ENCODE measurements at regions not wholly inside any gene's neighbourhood (a gene's known extent, or its start where the extent isn't known, plus 50 kb on each side); places are given as distances from the start of the nearest gene placed in this dataset.

DNA sequence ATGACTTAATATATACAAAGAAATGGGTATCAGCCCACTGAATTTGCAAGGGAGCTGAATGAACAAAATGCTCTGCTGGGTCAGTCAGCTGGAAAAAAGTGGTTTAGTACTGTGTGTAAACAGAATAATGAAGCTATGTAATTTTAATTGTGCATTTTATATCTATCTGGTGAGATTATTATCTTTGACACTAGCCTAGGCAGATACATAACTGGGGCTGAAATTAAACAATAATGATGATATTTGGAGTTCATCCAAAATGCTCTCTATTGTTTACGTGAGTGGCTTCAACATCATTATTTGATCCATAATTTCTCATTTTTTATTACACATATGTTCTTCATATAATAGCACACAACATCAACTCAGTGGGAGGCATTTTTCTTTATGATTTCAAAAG, 208.5 kb upstream of the SNX7 start:
- Histone ChIP-seq H3K9me2 (ENCODE audit: insufficient read depth) (no peaks in the 10 kb centered on the region), H3K9me3 (ENCODE audit: low read depth) (no peaks in the 10 kb centered on the region), H2AFZ (no peak overlapping the region), H3K27me3 (replicated peaks; ENCODE audit: insufficient read depth) (no peaks in the 10 kb centered on the region), H4K20me1 (ENCODE audit: insufficient read depth) (no peaks in the 10 kb centered on the region), H3K27ac (no peak overlapping the region), H3K4me3 (no peak overlapping the region), H3K9ac (no peak overlapping the region), H3K4me2 (ENCODE audit: unreplicated experiment) (no peak overlapping the region), H3K79me2 (ENCODE audit: insufficient read depth) (no peaks in the 10 kb centered on the region), H3K4me1 (ENCODE audit: insufficient read depth) (no peaks in the 10 kb centered on the region), H3F3A (ENCODE audit: insufficient read depth) (no peaks in the 10 kb centered on the region), H3K36me3 (ENCODE audit: low read depth) (no peaks in the 10 kb centered on the region)
- TF ChIP-seq EZH2phosphoT487 (IDR thresholded peaks at IDR 0.05; ENCODE audit: insufficient read depth, low read depth), result no peak
- TF ChIP-seq EZH2 (IDR thresholded peaks at IDR 0.05; ENCODE audit: insufficient read depth, poor library complexity, severe bottlenecking), result no peak
- DNase-seq, result no peak
- in situ Hi-C loops (cut with MboI), result loop anchor here (25.0 kb wide), 1 partner anchor 1491 kb away; no protein-coding TSS in a partner anchor
- WGBS, 2 experiments (ENCODE audit: low coverage in 1 of 2, low lambda C conversion rate in 2 of 2, missing lambda C conversion rate in 2 of 2), result 80 to 83% methylated on average over 1 of the region's 1 CpG

DNA sequence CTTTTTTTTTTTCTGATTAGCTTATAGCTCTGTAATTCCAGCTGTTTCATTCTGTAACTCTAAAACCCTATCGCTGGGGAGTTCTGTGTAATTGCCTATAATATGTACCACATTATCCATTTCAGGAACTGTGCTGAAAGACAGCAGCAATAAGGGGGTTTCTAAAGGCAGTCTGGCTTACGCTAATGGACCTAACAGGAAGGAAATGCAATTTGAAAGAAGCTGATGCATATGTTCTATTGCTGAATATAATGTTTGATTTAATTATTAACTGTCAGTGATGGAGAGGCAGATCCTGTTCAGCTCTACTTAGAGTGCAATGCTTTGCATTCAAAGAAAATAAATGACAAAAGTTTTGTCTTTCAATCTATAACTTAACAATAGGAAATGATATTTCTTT, 209.4 kb upstream of the SNX7 start:
- Histone ChIP-seq H3K9me3 (ENCODE audit: low read depth) (peaks cover 4% of the 10 kb centered on the region), H3K27ac (no peak overlapping the region), H3K9me2 (ENCODE audit: insufficient read depth) (no peaks in the 10 kb centered on the region), H3K27me3 (replicated peaks; ENCODE audit: insufficient read depth) (no peaks in the 10 kb centered on the region), H2AFZ (no peak overlapping the region), H4K20me1 (ENCODE audit: insufficient read depth) (no peaks in the 10 kb centered on the region), H3F3A (ENCODE audit: insufficient read depth) (no peaks in the 10 kb centered on the region), H3K4me3 (no peak overlapping the region), H3K4me2 (ENCODE audit: unreplicated experiment) (no peak overlapping the region), H3K79me2 (ENCODE audit: insufficient read depth) (no peaks in the 10 kb centered on the region), H3K4me1 (ENCODE audit: insufficient read depth) (no peaks in the 10 kb centered on the region), H3K9ac (no peak overlapping the region), H3K36me3 (ENCODE audit: low read depth) (no peaks in the 10 kb centered on the region)
- DNase-seq, result no peak
- 68 to 74% methylated on average over 2 of the region's 2 CpGs for WGBS, 2 experiments (ENCODE audit: low coverage in 1 of 2, low lambda C conversion rate in 2 of 2, missing lambda C conversion rate in 2 of 2)
- in situ Hi-C loops (cut with MboI), result loop anchor here (25.0 kb wide), 1 partner anchor 1490 kb away; no protein-coding TSS in a partner anchor
- TF ChIP-seq EZH2 (IDR thresholded peaks at IDR 0.05; ENCODE audit: insufficient read depth, poor library complexity, severe bottlenecking) (no peak), EZH2phosphoT487 (IDR thresholded peaks at IDR 0.05; ENCODE audit: insufficient read depth, low read depth) (no peak)

DNA sequence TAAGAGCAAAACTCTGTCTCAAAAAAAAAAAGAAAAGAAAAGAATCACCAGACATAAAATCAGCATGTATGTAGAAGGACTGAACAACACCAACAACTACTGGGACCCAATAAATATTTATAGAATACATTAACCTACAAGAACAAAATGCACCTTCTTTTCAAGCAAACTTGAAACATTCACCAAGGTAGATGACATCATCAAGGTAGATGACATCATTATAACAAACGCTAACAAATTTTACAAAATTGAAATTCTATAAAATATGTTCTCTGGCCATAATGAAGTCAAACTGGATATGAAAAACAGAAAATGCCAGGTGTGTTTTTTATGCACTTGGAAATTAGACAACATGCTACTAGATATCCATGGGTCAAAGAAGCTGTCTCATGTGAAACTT, 220.2 kb upstream of the SNX7 start:
- no peak for TF ChIP-seq EZH2 (IDR thresholded peaks at IDR 0.05; ENCODE audit: insufficient read depth, poor library complexity, severe bottlenecking)
- TF ChIP-seq EZH2phosphoT487 (IDR thresholded peaks at IDR 0.05; ENCODE audit: insufficient read depth, low read depth), result no peak
- no peak for DNase-seq
- Histone ChIP-seq H3K36me3 (ENCODE audit: low read depth) (no peaks in the 10 kb centered on the region), H4K20me1 (ENCODE audit: insufficient read depth) (no peaks in the 10 kb centered on the region), H3K9me2 (ENCODE audit: insufficient read depth) (no peaks in the 10 kb centered on the region), H3K4me2 (ENCODE audit: unreplicated experiment) (no peak overlapping the region), H3K9ac (no peak overlapping the region), H3K27me3 (replicated peaks; ENCODE audit: insufficient read depth) (no peaks in the 10 kb centered on the region), H3K4me1 (ENCODE audit: insufficient read depth) (no peaks in the 10 kb centered on the region), H3K27ac (no peak overlapping the region), H3K79me2 (ENCODE audit: insufficient read depth) (no peaks in the 10 kb centered on the region), H3K9me3 (ENCODE audit: low read depth) (no peaks in the 10 kb centered on the region), H3F3A (ENCODE audit: insufficient read depth) (no peaks in the 10 kb centered on the region), H2AFZ (no peak overlapping the region), H3K4me3 (no peak overlapping the region)
- in situ Hi-C loops (cut with MboI), result no loop called here
- WGBS, 2 experiments (ENCODE audit: low coverage in 1 of 2, low lambda C conversion rate in 2 of 2, missing lambda C conversion rate in 2 of 2), result 59 to 61% methylated on average over 1 of the region's 1 CpG

DNA sequence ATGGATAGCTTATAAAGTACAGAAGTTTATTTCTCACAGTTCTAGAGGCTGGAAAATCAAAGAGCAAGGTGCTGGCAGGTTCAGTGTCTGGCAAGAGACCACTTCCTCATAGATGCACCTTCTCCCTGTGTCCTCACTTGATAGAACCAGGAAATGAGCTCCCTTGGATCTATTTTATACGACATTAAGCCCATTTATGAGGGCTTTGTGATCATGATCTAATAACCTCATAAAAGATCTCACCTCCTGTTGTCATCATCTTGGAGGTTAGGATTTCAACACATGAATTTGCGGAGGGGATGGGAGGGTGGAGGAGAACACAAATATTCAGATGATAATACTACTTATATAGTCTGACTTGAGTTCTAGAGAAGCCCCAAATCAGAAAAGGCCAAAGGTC, 222.1 kb upstream of the SNX7 start:
- Histone ChIP-seq H3K27ac (no peak overlapping the region), H3K36me3 (ENCODE audit: low read depth) (no peaks in the 10 kb centered on the region), H3K4me2 (ENCODE audit: unreplicated experiment) (no peak overlapping the region), H2AFZ (no peak overlapping the region), H3K4me3 (no peak overlapping the region), H3F3A (ENCODE audit: insufficient read depth) (no peaks in the 10 kb centered on the region), H3K9me2 (ENCODE audit: insufficient read depth) (no peaks in the 10 kb centered on the region), H3K27me3 (replicated peaks; ENCODE audit: insufficient read depth) (no peaks in the 10 kb centered on the region), H3K9ac (no peak overlapping the region), H3K9me3 (ENCODE audit: low read depth) (no peaks in the 10 kb centered on the region), H3K4me1 (ENCODE audit: insufficient read depth) (no peaks in the 10 kb centered on the region), H3K79me2 (ENCODE audit: insufficient read depth) (no peaks in the 10 kb centered on the region), H4K20me1 (ENCODE audit: insufficient read depth) (no peaks in the 10 kb centered on the region)
- TF ChIP-seq EZH2 (IDR thresholded peaks at IDR 0.05; ENCODE audit: insufficient read depth, poor library complexity, severe bottlenecking), result no peak
- no peak for TF ChIP-seq EZH2phosphoT487 (IDR thresholded peaks at IDR 0.05; ENCODE audit: insufficient read depth, low read depth)
- in situ Hi-C loops (cut with MboI), result no loop called here
- WGBS, 2 experiments (ENCODE audit: low coverage in 1 of 2, low lambda C conversion rate in 2 of 2, missing lambda C conversion rate in 2 of 2), result 66 to 72% methylated on average over 2 of the region's 2 CpGs
- no peak for DNase-seq

DNA sequence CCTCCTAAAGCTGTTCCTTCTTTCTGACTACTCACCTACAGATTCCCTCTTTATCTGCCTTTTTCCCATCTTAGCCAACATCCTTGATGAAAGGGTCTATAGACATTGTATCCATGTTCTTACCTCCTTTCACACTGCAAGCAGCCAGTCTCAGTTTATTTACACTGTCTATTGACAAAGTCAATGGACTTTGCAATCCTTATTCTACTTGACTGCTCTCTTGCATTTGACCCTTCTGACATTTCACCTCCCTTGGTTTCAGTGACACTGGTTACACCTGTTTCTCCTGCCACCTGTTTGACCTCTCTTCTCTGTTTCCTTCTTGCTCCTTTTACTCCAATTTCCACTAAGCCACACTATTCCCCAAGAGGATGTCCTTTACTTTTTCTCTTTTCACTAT, 224.0 kb upstream of the SNX7 start:
- H3K27ac ChIP-seq, result no peak overlapping the region
- H3K36me3 ChIP-seq (ENCODE audit: low read depth), result no peaks in the 10 kb centered on the region
- H3K4me2 ChIP-seq (ENCODE audit: unreplicated experiment), result no peak overlapping the region
- H3K27me3 ChIP-seq (replicated peaks; ENCODE audit: insufficient read depth), result no peaks in the 10 kb centered on the region
- no peaks in the 10 kb centered on the region for H4K20me1 ChIP-seq (ENCODE audit: insufficient read depth)
- no peak for DNase-seq
- H3F3A ChIP-seq (ENCODE audit: insufficient read depth), result no peaks in the 10 kb centered on the region
- no peak overlapping the region for H3K4me3 ChIP-seq
- H3K9ac ChIP-seq, result no peak overlapping the region
- in situ Hi-C loops (cut with MboI), result no loop called here
- no peaks in the 10 kb centered on the region for H3K79me2 ChIP-seq (ENCODE audit: insufficient read depth)
- H2AFZ ChIP-seq, result no peak overlapping the region
- no peaks in the 10 kb centered on the region for H3K9me2 ChIP-seq (ENCODE audit: insufficient read depth)
- no peaks in the 10 kb centered on the region for H3K4me1 ChIP-seq (ENCODE audit: insufficient read depth)
- H3K9me3 ChIP-seq (ENCODE audit: low read depth), result no peaks in the 10 kb centered on the region
- TF ChIP-seq EZH2 (IDR thresholded peaks at IDR 0.05; ENCODE audit: insufficient read depth, poor library complexity, severe bottlenecking) (no peak), EZH2phosphoT487 (IDR thresholded peaks at IDR 0.05; ENCODE audit: insufficient read depth, low read depth) (no peak)
